ENCODE measurements at regions not wholly inside any gene's neighbourhood (a gene's known extent, or its start where the extent isn't known, plus 50 kb on each side); places are given as distances from the start of the nearest gene placed in this dataset.

DNA sequence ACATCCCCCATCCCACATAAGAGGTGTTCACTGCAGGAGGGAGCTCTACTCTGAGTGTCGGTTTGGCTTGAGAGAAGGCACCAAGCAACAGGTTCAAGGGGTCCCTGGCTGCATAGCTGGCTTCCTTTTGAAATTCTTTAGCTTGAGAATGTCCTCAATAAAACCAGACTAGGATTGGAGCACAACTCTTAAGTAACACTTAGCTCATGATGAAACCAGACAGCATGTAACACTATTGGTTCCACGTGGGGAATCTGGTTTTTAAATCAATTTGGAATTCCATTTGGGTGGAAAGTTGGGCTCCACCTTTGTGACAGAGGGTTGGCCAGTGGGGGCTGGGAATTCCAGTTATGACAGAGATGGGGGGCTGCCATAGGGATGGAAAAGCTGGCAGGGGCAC, 281.2 kb downstream of the TLE3 start:
- Histone ChIP-seq H3K4me3 (no peak overlapping the region), H3K27ac (no peak overlapping the region), H3K27me3 (no peaks in the 10 kb centered on the region), H3K9me3 (no peaks in the 10 kb centered on the region), H3K4me1 (peaks cover 9% of the 10 kb centered on the region), H3K36me3 (replicated peaks in 1 of 2; ENCODE audit: insufficient read depth in 1 of 2, low read depth in 2 of 2) (no peaks in the 10 kb centered on the region)
- no peak for ATAC-seq
- DNase-seq = no peak
- TF ChIP-seq, protein P1, sequence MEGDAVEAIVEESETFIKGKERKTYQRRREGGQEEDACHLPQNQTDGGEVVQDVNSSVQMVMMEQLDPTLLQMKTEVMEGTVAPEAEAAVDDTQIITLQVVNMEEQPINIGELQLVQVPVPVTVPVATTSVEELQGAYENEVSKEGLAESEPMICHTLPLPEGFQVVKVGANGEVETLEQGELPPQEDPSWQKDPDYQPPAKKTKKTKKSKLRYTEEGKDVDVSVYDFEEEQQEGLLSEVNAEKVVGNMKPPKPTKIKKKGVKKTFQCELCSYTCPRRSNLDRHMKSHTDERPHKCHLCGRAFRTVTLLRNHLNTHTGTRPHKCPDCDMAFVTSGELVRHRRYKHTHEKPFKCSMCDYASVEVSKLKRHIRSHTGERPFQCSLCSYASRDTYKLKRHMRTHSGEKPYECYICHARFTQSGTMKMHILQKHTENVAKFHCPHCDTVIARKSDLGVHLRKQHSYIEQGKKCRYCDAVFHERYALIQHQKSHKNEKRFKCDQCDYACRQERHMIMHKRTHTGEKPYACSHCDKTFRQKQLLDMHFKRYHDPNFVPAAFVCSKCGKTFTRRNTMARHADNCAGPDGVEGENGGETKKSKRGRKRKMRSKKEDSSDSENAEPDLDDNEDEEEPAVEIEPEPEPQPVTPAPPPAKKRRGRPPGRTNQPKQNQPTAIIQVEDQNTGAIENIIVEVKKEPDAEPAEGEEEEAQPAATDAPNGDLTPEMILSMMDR (IDR thresholded peaks at IDR 0.05) = no peak
- TF ChIP-seq POLR2A (IDR thresholded peaks at IDR 0.05) = no peak
- WGBS, 2 donors = 63 to 72% methylated on average over 2 of the region's 2 CpGs
- intact Hi-C loops (cut with DNase I) = no loop called here

DNA sequence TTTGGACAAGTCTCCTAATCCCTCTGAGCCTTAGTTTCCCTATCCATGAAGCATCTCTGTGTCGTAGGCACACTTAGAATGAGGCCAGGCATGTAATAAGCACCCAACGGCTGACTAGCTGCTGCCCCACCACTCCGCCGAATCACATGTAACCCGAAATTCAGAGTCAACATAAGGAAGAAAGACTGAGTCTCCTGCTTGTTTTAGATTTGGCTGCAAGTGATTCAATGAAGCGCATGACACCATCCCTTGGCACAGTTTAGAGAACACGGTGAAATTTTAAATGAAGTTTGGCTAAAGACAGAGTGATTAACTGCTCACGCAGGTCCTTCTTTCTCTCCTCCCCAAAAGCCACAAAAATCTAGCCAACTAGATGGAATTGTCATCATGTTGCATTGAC, 279.2 kb downstream of the TLE3 start:
- H3K27me3 ChIP-seq = no peaks in the 10 kb centered on the region
- no peak overlapping the region for H3K27ac ChIP-seq
- intact Hi-C loops (cut with DNase I) = no loop called here
- no peak for DNase-seq
- no peak overlapping the region for H3K4me3 ChIP-seq
- H3K4me1 ChIP-seq = peaks cover 9% of the 10 kb centered on the region
- H3K36me3 ChIP-seq (replicated peaks in 1 of 2; ENCODE audit: insufficient read depth in 1 of 2, low read depth in 2 of 2) = no peaks in the 10 kb centered on the region
- WGBS, 2 donors = 63 to 73% methylated on average over 8 of the region's 8 CpGs
- peak; percentile 27 for ATAC-seq
- TF ChIP-seq POLR2A (IDR thresholded peaks at IDR 0.05) = no peak
- TF ChIP-seq, protein P1 (IDR thresholded peaks at IDR 0.05) = no peak
- H3K9me3 ChIP-seq = no peaks in the 10 kb centered on the region

DNA sequence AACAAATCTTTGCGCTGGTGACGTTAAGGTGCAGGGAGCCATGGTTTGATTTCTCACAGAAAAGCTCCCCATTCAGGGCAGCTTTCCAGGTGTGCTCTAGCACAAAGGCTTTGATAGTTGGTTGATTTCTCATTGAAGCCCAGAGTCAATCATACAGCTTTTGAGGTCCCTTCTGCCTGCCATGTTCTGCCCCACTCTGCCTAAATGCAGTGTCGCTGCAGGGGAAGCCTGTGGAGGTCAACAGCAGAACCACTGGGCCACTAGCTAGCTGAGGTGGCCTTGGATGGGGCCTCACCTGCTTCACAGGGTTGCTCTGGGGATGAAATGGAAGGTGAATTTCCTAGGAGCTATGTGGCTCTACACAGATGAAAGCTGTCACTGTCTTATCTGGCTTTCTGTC, 278.3 kb downstream of the TLE3 start:
- Histone ChIP-seq H3K27me3 (no peaks in the 10 kb centered on the region), H3K9me3 (no peaks in the 10 kb centered on the region), H3K4me1 (peaks cover 9% of the 10 kb centered on the region), H3K27ac (no peak overlapping the region), H3K36me3 (replicated peaks in 1 of 2; ENCODE audit: insufficient read depth in 1 of 2, low read depth in 2 of 2) (no peaks in the 10 kb centered on the region), H3K4me3 (no peak overlapping the region)
- no peak for TF ChIP-seq POLR2A (IDR thresholded peaks at IDR 0.05)
- TF ChIP-seq, protein P1 (IDR thresholded peaks at IDR 0.05) = no peak
- WGBS, 2 donors = 92 to 98% methylated on average over 3 of the region's 3 CpGs
- ATAC-seq (no peak), DNase-seq (no peak)
- intact Hi-C loops (cut with DNase I) = no loop called here

DNA sequence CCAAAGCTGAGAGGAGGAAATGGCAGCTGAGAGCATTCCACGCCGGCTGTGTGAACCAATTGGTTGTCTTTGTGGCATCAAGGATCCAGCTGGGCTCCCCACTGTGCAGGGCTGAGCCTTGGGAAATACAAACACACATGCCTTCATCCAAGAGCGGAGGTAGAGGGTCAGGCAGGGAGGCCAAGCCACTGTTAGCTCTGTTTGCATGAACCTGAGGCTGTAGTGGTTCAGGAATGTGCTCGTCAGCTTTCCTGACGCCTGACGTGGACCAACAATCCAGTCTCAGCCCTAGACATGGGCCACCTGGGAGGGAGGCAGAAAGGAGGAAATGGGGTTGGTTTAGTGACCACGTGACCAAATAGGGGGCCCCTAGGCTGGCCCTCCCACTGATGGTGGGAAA, 276.9 kb downstream of the TLE3 start:
- H3K4me1 ChIP-seq = peaks cover 9% of the 10 kb centered on the region
- no peaks in the 10 kb centered on the region for H3K27me3 ChIP-seq
- intact Hi-C loops (cut with DNase I) = no loop called here
- ATAC-seq (peak; percentile 48), DNase-seq (peak in 2 of 4 donors; percentile 10 to 17)
- no peak overlapping the region for H3K27ac ChIP-seq
- no peak for TF ChIP-seq POLR2A (IDR thresholded peaks at IDR 0.05)
- TF ChIP-seq, protein P1 (IDR thresholded peaks at IDR 0.05) = no peak
- H3K36me3 ChIP-seq (replicated peaks in 1 of 2; ENCODE audit: insufficient read depth in 1 of 2, low read depth in 2 of 2) = no peaks in the 10 kb centered on the region
- no peaks in the 10 kb centered on the region for H3K9me3 ChIP-seq
- 67 to 71% methylated on average over 7 of the region's 7 CpGs for WGBS, 2 donors
- no peak overlapping the region for H3K4me3 ChIP-seq

DNA sequence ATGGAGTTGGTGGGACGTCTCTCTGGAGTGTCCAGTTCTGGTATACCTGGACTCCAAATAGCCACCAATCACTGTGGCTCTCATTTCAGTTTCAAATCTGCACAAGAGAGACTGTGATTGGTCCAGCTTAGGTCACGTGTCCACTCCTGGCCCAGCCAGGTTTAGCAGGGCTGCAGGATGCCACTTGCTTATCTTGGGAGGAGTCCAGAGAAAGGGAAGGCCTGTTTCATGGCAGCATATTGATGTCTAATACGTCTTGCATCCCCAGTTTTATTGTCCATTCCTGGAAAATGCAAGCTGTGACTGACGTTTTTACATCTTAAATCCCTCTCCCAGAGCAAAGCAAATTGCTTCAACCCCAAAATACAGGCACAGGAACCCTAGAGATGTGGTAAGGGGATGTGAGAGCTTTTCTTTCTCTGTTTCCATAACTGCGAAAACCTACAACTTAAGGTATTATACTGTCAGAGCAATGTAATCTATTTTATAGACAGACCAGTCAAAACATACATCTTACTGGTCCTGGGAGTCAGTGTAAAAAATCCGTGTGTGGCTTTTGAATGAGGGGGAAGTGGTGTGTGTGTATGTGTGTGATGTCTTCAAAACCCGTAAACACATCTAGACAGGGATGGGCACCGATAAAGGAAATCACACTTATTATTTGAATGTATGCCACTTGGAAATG, 274.4 kb downstream of the TLE3 start:
- H3K4me1 ChIP-seq = peaks cover under 1% of the 10 kb centered on the region
- no peaks in the 10 kb centered on the region for H3K9me3 ChIP-seq
- no peaks in the 10 kb centered on the region for H3K36me3 ChIP-seq (replicated peaks in 1 of 2; ENCODE audit: insufficient read depth in 1 of 2, low read depth in 2 of 2)
- DNase-seq (no peak), ATAC-seq (no peak)
- no peak overlapping the region for H3K27ac ChIP-seq
- WGBS, 2 donors = 60 to 65% methylated on average over 8 of the region's 8 CpGs
- intact Hi-C loops (cut with DNase I) = no loop called here
- no peaks in the 10 kb centered on the region for H3K27me3 ChIP-seq
- TF ChIP-seq, protein P1 (IDR thresholded peaks at IDR 0.05) = no peak
- no peak for TF ChIP-seq POLR2A (IDR thresholded peaks at IDR 0.05)
- H3K4me3 ChIP-seq = no peak overlapping the region
